Effector memory CD4-positive, alpha-beta T cell (primary cell): ENCODE measurements at regions not wholly inside any gene's neighbourhood (a gene's known extent, or its start where the extent isn't known, plus 50 kb on each side); places are given as distances from the start of the nearest gene placed in this dataset.

Experiments used
- DNase-seq, 3 donors: peaks; one replicate each; pipeline ENCODE4 v3.0.0-alpha.2; 2020
- H3K27ac ChIP-seq: 2 replicates; pipeline ENCODE4 v1.7.0; 2013; ENCODE audit warnings: mild to moderate bottlenecking, low read length, moderate library complexity; ENCODE audit not compliant: insufficient read depth, poor library complexity, severe bottlenecking
- H3K27me3 ChIP-seq: replicated peaks from 2 replicates; pipeline ENCODE4 v1.7.0; 2013; ENCODE audit warnings: mild to moderate bottlenecking, low read length; ENCODE audit not compliant: insufficient read depth, control insufficient read depth, poor library complexity, severe bottlenecking
- H3K36me3 ChIP-seq: 2 replicates; pipeline ENCODE4 v1.7.0; 2013; ENCODE audit warnings: mild to moderate bottlenecking, low read length, moderate library complexity; ENCODE audit not compliant: control insufficient read depth, insufficient read depth
- H3K4me1 ChIP-seq: 2 replicates; pipeline ENCODE4 v1.7.0; 2013; ENCODE audit warnings: low read length, mild to moderate bottlenecking; ENCODE audit not compliant: control insufficient read depth, insufficient read depth, poor library complexity, severe bottlenecking
- H3K4me3 ChIP-seq: 2 replicates; pipeline ENCODE4 v1.7.0; 2013; ENCODE audit warnings: low read length, low read depth, mild to moderate bottlenecking; ENCODE audit not compliant: insufficient read depth, poor library complexity, severe bottlenecking
- H3K9me3 ChIP-seq: 2 replicates; pipeline ENCODE4 v1.7.0; 2013; ENCODE audit warnings: mild to moderate bottlenecking, low read length, moderate library complexity; ENCODE audit not compliant: control insufficient read depth

- no peak for DNase-seq
- Histone ChIP-seq H3K4me3 (no peak overlapping the region), H3K27me3 (no peaks in the 10 kb centered on the region), H3K4me1 (no peaks in the 10 kb centered on the region), H3K36me3 (no peaks in the 10 kb centered on the region), H3K9me3 (no peaks in the 10 kb centered on the region), H3K27ac (no peak overlapping the region)
Measured at GRCh38 chr1:38175121-38175520, 128.5 kb upstream of the POU3F1 start.

GRCh38 chr1:38173848-38174247, 127.3 kb upstream of the POU3F1 start:
- Histone ChIP-seq H3K27ac (no peak overlapping the region), H3K36me3 (no peaks in the 10 kb centered on the region), H3K4me1 (no peaks in the 10 kb centered on the region), H3K4me3 (no peak overlapping the region), H3K9me3 (no peaks in the 10 kb centered on the region), H3K27me3 (no peaks in the 10 kb centered on the region)
- no peak for DNase-seq

- Histone ChIP-seq H3K4me1 (no peaks in the 10 kb centered on the region), H3K9me3 (no peaks in the 10 kb centered on the region), H3K4me3 (no peak overlapping the region), H3K27ac (no peak overlapping the region), H3K36me3 (no peaks in the 10 kb centered on the region), H3K27me3 (no peaks in the 10 kb centered on the region)
- DNase-seq, result no peak
Measured at GRCh38 chr1:38173157-38173831, 126.7 kb upstream of the POU3F1 start.

- H3K27ac ChIP-seq, result no peak overlapping the region
- no peaks in the 10 kb centered on the region for H3K9me3 ChIP-seq
- no peaks in the 10 kb centered on the region for H3K27me3 ChIP-seq
- no peaks in the 10 kb centered on the region for H3K36me3 ChIP-seq
- H3K4me1 ChIP-seq, result no peaks in the 10 kb centered on the region
- H3K4me3 ChIP-seq, result no peak overlapping the region
- DNase-seq, result no peak
Measured at GRCh38 chr1:38169121-38169520, 122.5 kb upstream of the POU3F1 start.

- DNase-seq, result no peak
- H3K27ac ChIP-seq, result no peak overlapping the region
- no peaks in the 10 kb centered on the region for H3K4me1 ChIP-seq
- no peaks in the 10 kb centered on the region for H3K27me3 ChIP-seq
- no peaks in the 10 kb centered on the region for H3K36me3 ChIP-seq
- H3K4me3 ChIP-seq, result no peak overlapping the region
- no peaks in the 10 kb centered on the region for H3K9me3 ChIP-seq
Measured at GRCh38 chr1:38168365-38168764, 121.8 kb upstream of the POU3F1 start.

GRCh38 chr1:38166461-38166860, 119.9 kb upstream of the POU3F1 start:
- Histone ChIP-seq H3K36me3 (no peaks in the 10 kb centered on the region), H3K27ac (no peak overlapping the region), H3K9me3 (no peaks in the 10 kb centered on the region), H3K4me1 (no peaks in the 10 kb centered on the region), H3K27me3 (no peaks in the 10 kb centered on the region), H3K4me3 (no peak overlapping the region)
- no peak for DNase-seq

GRCh38 chr1:38153778-38154470, 107.3 kb upstream of the POU3F1 start:
- H3K27me3 ChIP-seq, result no peaks in the 10 kb centered on the region
- H3K9me3 ChIP-seq, result no peaks in the 10 kb centered on the region
- no peaks in the 10 kb centered on the region for H3K4me1 ChIP-seq
- H3K36me3 ChIP-seq, result no peaks in the 10 kb centered on the region
- no peak overlapping the region for H3K27ac ChIP-seq
- DNase-seq, result no peak
- H3K4me3 ChIP-seq, result no peak overlapping the region

GRCh38 chr1:38153066-38153777, 106.6 kb upstream of the POU3F1 start:
- Histone ChIP-seq H3K36me3 (no peaks in the 10 kb centered on the region), H3K9me3 (no peaks in the 10 kb centered on the region), H3K4me3 (no peak overlapping the region), H3K27ac (no peak overlapping the region), H3K4me1 (no peaks in the 10 kb centered on the region), H3K27me3 (no peaks in the 10 kb centered on the region)
- no peak for DNase-seq

GRCh38 chr1:38152351-38153065, 105.9 kb upstream of the POU3F1 start:
- H3K27me3 ChIP-seq, result no peaks in the 10 kb centered on the region
- no peak for DNase-seq
- H3K27ac ChIP-seq, result no peak overlapping the region
- no peak overlapping the region for H3K4me3 ChIP-seq
- H3K36me3 ChIP-seq, result no peaks in the 10 kb centered on the region
- H3K4me1 ChIP-seq, result no peaks in the 10 kb centered on the region
- H3K9me3 ChIP-seq, result no peaks in the 10 kb centered on the region
